ENCODE measurements at regions not wholly inside any gene's neighbourhood (a gene's known extent, or its start where the extent isn't known, plus 50 kb on each side); places are given as distances from the start of the nearest gene placed in this dataset.

GRCh38 chr20:62549499-62550086, 73.8 kb upstream of the GATA5 start (continued):
- peak; percentile 76 for TF ChIP-seq ZNF891 (CRISPR knock-in tag; IDR thresholded peaks at IDR 0.05)
- no peak for TF ChIP-seq ZNF724P (CRISPR knock-in tag; IDR thresholded peaks at IDR 0.05; ENCODE audit: borderline replicate concordance)
- peak; percentile 74; the same call in 1 of the 2 replicates for TF ChIP-seq ZNF280B (CRISPR knock-in tag; IDR thresholded peaks at IDR 0.05; ENCODE audit: borderline replicate concordance)
- no peak for TF ChIP-seq NFE2L2 (IDR thresholded peaks at IDR 0.05; ENCODE audit: low read length)
- TF ChIP-seq ZNF747 (CRISPR knock-in tag; IDR thresholded peaks at IDR 0.05; ENCODE audit: borderline replicate concordance) = no peak
- TF ChIP-seq CEBPG (CRISPR knock-in tag; IDR thresholded peaks at IDR 0.05) = 0 out of 2 replicates have a peak, but pooled peaks have one; percentile 17
- TF ChIP-seq ZNF205 (CRISPR knock-in tag; IDR thresholded peaks at IDR 0.05) = no peak
- TF ChIP-seq ZNF232 (CRISPR knock-in tag; IDR thresholded peaks at IDR 0.05; ENCODE audit: borderline replicate concordance) = no peak
- no peak for TF ChIP-seq ETS1 (CRISPR knock-in tag; IDR thresholded peaks at IDR 0.05)
- TF ChIP-seq ZSCAN30 (CRISPR knock-in tag; IDR thresholded peaks at IDR 0.05) = no peak
- TF ChIP-seq CC2D1A (CRISPR knock-in tag; IDR thresholded peaks at IDR 0.05) = no peak
- TF ChIP-seq TRIM24 (CRISPR knock-in tag; IDR thresholded peaks at IDR 0.05) = no peak
- TF ChIP-seq MXD3 (CRISPR knock-in tag; IDR thresholded peaks at IDR 0.05) = peak; percentile 57; the same call in 1 of the 2 replicates
- TF ChIP-seq REXO4 (CRISPR knock-in tag; IDR thresholded peaks at IDR 0.05; ENCODE audit: borderline replicate concordance) = no peak
- TF ChIP-seq ZNF567 (CRISPR knock-in tag; IDR thresholded peaks at IDR 0.05; ENCODE audit: borderline replicate concordance) = no peak
- no peak for TF ChIP-seq SETDB1 (CRISPR knock-in tag; IDR thresholded peaks at IDR 0.05; ENCODE audit: borderline replicate concordance)
- no peak for TF ChIP-seq ZNF646 (CRISPR knock-in tag; IDR thresholded peaks at IDR 0.05)
- no peak for TF ChIP-seq ZNF850 (CRISPR knock-in tag; conservative IDR thresholded peaks at IDR 0.05)
- TF ChIP-seq ZNF660 (CRISPR knock-in tag; IDR thresholded peaks at IDR 0.05; ENCODE audit: borderline replicate concordance, low read depth) = no peak
- TF ChIP-seq ZNF10 (CRISPR knock-in tag; IDR thresholded peaks at IDR 0.05; ENCODE audit: borderline replicate concordance, low read depth) = no peak
- no peak for TF ChIP-seq ZNF256 (CRISPR knock-in tag; conservative IDR thresholded peaks at IDR 0.05)

Measured in HepG2 (cell line).